ENCODE measurements at regions not wholly inside any gene's neighbourhood (a gene's known extent, or its start where the extent isn't known, plus 50 kb on each side); places are given as distances from the start of the nearest gene placed in this dataset.

- no peak for TF ChIP-seq ATF3 (IDR thresholded peaks at IDR 0.05)
- no peak for TF ChIP-seq GABPA (IDR thresholded peaks at IDR 0.05 in 1 of 2, conservative IDR thresholded peaks at IDR 0.05 in 1 of 2)
Measured at GRCh38 chr7:69358163-69358821, 240.0 kb upstream of the AUTS2 start (continued).

DNA sequence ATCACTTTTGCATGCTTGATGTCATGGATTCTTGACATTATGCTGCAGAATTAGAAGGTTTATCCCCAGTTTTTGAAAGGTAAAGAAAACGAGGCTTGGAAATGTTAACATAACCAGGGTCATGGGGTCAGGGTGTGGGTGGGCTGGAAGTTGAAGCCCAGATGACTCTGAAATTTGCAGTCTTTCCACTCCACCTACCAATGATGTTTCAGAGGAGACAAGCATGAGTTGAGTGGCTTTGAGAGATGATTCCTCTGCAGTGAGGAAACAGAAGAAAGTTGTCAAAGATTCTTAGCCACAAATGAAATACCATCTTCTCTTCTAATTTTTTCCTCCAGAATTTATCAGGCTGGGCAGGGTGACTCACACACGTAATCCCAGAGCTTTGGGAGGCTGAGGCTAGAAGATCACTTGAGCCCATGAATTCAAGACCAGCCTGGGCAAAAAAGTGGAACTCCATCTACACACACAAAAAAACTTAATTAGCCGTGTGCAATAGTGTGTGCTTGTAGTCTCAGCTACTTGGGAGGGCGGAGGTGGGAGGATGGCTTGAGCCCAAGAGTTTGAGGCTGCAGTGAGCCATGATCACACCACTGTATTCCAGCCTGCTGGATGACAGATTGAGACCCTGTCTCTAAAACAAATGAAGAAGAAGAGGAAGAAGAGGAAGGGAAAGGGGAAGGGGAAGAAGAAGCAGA is 239.1 kb upstream of the AUTS2 start:
- no peaks in the 10 kb centered on the region for H3K4me1 ChIP-seq (ENCODE audit: control insufficient read depth in 4 of 4, insufficient read depth in 4 of 4, low read length in 3 of 4)
- H3K9ac ChIP-seq (ENCODE audit: low read depth in 1 of 2, low read length in 2 of 2), result no peak overlapping the region
- H3K4me3 ChIP-seq (ENCODE audit: low read depth in 1 of 3, low read length in 3 of 3), result no peak overlapping the region
- WGBS, result 73% methylated on average over 4 of the region's 4 CpGs
- H3K27ac ChIP-seq (ENCODE audit: low read depth in 1 of 2, low read length in 2 of 2), result no peak overlapping the region
- H3K27me3 ChIP-seq (ENCODE audit: control insufficient read depth in 4 of 4, insufficient read depth in 4 of 4, low read length in 3 of 4), result no peaks in the 10 kb centered on the region
- DNase-seq (ENCODE audit: low spot score), result no peak
- no peaks in the 10 kb centered on the region for H3K36me3 ChIP-seq (ENCODE audit: control insufficient read depth in 4 of 4, insufficient read depth in 3 of 4, low read depth in 1 of 4, low read length in 3 of 4)
- no peak for TF ChIP-seq REST (IDR thresholded peaks at IDR 0.05)
- TF ChIP-seq, protein P1, sequence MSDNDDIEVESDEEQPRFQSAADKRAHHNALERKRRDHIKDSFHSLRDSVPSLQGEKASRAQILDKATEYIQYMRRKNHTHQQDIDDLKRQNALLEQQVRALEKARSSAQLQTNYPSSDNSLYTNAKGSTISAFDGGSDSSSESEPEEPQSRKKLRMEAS (IDR thresholded peaks at IDR 0.05), result no peak
- TF ChIP-seq HNF4A (conservative IDR thresholded peaks at IDR 0.05), result no peak
- no peak for TF ChIP-seq RXRA (IDR thresholded peaks at IDR 0.05)
- TF ChIP-seq ZBTB33 (IDR thresholded peaks at IDR 0.05), result no peak
- no peak for TF ChIP-seq HNF4G (IDR thresholded peaks at IDR 0.05)
- no peak for TF ChIP-seq FOXA1 (IDR thresholded peaks at IDR 0.05)
- no peak for TF ChIP-seq RAD21 (IDR thresholded peaks at IDR 0.05)
- no peak for TF ChIP-seq TAF1 (conservative IDR thresholded peaks at IDR 0.05)
- TF ChIP-seq YY1 (IDR thresholded peaks at IDR 0.05), result no peak
- no peak for TF ChIP-seq NR2F2 (IDR thresholded peaks at IDR 0.05)
- TF ChIP-seq, protein P2, sequence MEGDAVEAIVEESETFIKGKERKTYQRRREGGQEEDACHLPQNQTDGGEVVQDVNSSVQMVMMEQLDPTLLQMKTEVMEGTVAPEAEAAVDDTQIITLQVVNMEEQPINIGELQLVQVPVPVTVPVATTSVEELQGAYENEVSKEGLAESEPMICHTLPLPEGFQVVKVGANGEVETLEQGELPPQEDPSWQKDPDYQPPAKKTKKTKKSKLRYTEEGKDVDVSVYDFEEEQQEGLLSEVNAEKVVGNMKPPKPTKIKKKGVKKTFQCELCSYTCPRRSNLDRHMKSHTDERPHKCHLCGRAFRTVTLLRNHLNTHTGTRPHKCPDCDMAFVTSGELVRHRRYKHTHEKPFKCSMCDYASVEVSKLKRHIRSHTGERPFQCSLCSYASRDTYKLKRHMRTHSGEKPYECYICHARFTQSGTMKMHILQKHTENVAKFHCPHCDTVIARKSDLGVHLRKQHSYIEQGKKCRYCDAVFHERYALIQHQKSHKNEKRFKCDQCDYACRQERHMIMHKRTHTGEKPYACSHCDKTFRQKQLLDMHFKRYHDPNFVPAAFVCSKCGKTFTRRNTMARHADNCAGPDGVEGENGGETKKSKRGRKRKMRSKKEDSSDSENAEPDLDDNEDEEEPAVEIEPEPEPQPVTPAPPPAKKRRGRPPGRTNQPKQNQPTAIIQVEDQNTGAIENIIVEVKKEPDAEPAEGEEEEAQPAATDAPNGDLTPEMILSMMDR (IDR thresholded peaks at IDR 0.05; ENCODE audit: low read depth, low read length, missing input control), result no peak
- TF ChIP-seq EGR1 (IDR thresholded peaks at IDR 0.05; ENCODE audit: low read depth in 2 of 2), result no peak
- TF ChIP-seq JUND (IDR thresholded peaks at IDR 0.05), result no peak
- no peak for TF ChIP-seq GABPA (IDR thresholded peaks at IDR 0.05 in 1 of 2, conservative IDR thresholded peaks at IDR 0.05 in 1 of 2)
- no peak for TF ChIP-seq FOXA2 (IDR thresholded peaks at IDR 0.05)
- TF ChIP-seq SP1 (IDR thresholded peaks at IDR 0.05), result no peak
- TF ChIP-seq ATF3 (IDR thresholded peaks at IDR 0.05), result no peak
- H3K9me3 ChIP-seq (ENCODE audit: control insufficient read depth in 4 of 4, low read length in 3 of 4), result no peaks in the 10 kb centered on the region
